HFFc6 (cell line): ENCODE measurements at regions not wholly inside any gene's neighbourhood (a gene's known extent, or its start where the extent isn't known, plus 50 kb on each side); places are given as distances from the start of the nearest gene placed in this dataset.

Experiments used
- DNase-seq: peaks from one replicate; pipeline ENCODE4 v3.0.0-alpha.2; 2018
- H3K27ac Mint-ChIP-seq: 2 replicates; pipeline ENCODE4 v1.8.0; 2020; ENCODE audit warnings: mild to moderate bottlenecking, mixed read lengths
- H3K27me3 Mint-ChIP-seq: 2 replicates; pipeline ENCODE4 v1.8.0; 2021; ENCODE audit warnings: mild to moderate bottlenecking, moderate library complexity, mixed read lengths; ENCODE audit not compliant: insufficient read depth
- H3K36me3 Mint-ChIP-seq: 2 replicates; pipeline ENCODE4 v1.8.0; 2021; ENCODE audit warnings: low read depth, mixed read lengths
- H3K4me1 Mint-ChIP-seq: 2 replicates; pipeline ENCODE4 v1.8.0; 2020; ENCODE audit warnings: low read depth, mixed read lengths
- H3K4me3 Mint-ChIP-seq: 2 replicates; pipeline ENCODE4 v1.8.0; 2020; ENCODE audit warnings: mild to moderate bottlenecking, moderate library complexity, mixed read lengths
- H3K9me3 Mint-ChIP-seq: 2 replicates; pipeline ENCODE4 v1.8.0; 2020; ENCODE audit warnings: mild to moderate bottlenecking, mixed read lengths
- TF ChIP-seq, protein P1 (sequence below): fragments of 200-600 bp; sonication (generic); IDR thresholded peaks from 2 replicates; pipeline ENCODE4 v1.5.0; 2021; ENCODE audit warnings: antibody characterized with exemption, mild to moderate bottlenecking

DNA sequence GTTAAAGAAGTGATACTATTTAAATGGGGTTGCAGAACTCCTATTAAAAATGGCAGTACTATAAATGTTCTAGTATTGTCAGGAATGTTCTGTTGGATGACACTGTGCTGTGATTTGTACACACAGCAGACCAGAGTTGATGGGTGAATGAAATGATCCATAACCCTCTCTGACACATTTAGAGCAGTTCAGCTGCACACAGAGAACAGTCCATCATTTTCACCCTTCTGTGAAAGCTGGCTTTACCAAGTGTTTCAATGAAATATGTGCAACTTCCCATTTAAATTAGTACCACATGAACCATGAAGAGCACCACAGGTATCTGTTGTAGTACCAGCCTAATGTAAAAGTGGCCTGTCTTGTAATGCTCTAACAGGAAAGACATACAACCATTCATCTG lies 981.4 kb downstream of the TMEM182 start:
- DNase-seq = no peak
- Mint-ChIP-seq H3K4me3 (no peak overlapping the region), H3K9me3 (peaks cover 53% of the 10 kb centered on the region), H3K36me3 (no peaks in the 10 kb centered on the region), H3K27me3 (no peaks in the 10 kb centered on the region), H3K4me1 (no peaks in the 10 kb centered on the region), H3K27ac (no peak overlapping the region)
- TF ChIP-seq, protein P1, sequence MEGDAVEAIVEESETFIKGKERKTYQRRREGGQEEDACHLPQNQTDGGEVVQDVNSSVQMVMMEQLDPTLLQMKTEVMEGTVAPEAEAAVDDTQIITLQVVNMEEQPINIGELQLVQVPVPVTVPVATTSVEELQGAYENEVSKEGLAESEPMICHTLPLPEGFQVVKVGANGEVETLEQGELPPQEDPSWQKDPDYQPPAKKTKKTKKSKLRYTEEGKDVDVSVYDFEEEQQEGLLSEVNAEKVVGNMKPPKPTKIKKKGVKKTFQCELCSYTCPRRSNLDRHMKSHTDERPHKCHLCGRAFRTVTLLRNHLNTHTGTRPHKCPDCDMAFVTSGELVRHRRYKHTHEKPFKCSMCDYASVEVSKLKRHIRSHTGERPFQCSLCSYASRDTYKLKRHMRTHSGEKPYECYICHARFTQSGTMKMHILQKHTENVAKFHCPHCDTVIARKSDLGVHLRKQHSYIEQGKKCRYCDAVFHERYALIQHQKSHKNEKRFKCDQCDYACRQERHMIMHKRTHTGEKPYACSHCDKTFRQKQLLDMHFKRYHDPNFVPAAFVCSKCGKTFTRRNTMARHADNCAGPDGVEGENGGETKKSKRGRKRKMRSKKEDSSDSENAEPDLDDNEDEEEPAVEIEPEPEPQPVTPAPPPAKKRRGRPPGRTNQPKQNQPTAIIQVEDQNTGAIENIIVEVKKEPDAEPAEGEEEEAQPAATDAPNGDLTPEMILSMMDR = no peak

DNA sequence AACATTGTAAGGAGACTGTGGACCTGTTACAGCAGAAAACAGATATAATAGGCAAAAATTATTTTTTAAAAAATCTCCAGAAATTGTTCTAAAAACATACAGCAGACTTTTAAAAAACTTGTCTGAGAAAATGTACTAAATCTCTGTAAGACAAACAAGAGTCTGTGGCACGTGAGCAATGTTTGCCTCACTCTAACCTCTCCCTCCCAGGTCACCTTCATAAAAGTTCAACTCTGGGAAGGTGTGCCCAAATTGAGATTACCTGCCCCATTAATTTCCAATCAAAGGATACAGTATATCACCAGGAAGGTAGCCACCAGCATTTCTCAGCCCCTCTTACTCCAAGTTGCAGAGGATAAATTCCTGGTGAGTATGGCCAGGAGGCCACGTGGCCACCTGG lies 992.7 kb downstream of the TMEM182 start:
- Mint-ChIP-seq H3K27me3 (no peaks in the 10 kb centered on the region; the same call in 1 of the 2 replicates), H3K9me3 (peaks cover 28% of the 10 kb centered on the region), H3K4me1 (no peaks in the 10 kb centered on the region), H3K27ac (no peak overlapping the region), H3K36me3 (no peaks in the 10 kb centered on the region), H3K4me3 (no peak overlapping the region)
- TF ChIP-seq, protein P1 = no peak
- no peak for DNase-seq

DNA sequence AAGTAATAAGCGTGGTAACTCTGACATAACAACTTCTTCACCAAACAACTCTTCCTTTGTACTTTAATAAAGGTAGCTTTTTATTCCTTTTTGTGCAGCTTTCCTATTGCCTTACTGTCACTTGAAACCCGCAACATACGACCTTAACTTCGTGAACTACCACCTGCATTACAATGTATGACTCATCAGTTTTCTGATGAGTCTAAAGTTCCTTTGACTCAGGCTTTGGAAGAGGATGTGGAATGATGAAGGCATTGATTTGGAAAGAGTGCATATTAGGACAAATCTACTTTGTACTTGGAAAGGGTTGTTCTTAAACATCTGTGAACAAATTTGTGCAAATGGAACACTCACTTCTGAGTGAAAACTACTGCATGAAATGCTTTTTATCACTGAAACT lies 1012.1 kb downstream of the TMEM182 start:
- no peaks in the 10 kb centered on the region for H3K4me1 Mint-ChIP-seq
- H3K27ac Mint-ChIP-seq = no peak overlapping the region
- no peak for DNase-seq
- no peaks in the 10 kb centered on the region for H3K36me3 Mint-ChIP-seq
- H3K27me3 Mint-ChIP-seq = no peaks in the 10 kb centered on the region
- TF ChIP-seq, protein P1 = no peak
- peaks cover 39% of the 10 kb centered on the region for H3K9me3 Mint-ChIP-seq
- H3K4me3 Mint-ChIP-seq = no peak overlapping the region

DNA sequence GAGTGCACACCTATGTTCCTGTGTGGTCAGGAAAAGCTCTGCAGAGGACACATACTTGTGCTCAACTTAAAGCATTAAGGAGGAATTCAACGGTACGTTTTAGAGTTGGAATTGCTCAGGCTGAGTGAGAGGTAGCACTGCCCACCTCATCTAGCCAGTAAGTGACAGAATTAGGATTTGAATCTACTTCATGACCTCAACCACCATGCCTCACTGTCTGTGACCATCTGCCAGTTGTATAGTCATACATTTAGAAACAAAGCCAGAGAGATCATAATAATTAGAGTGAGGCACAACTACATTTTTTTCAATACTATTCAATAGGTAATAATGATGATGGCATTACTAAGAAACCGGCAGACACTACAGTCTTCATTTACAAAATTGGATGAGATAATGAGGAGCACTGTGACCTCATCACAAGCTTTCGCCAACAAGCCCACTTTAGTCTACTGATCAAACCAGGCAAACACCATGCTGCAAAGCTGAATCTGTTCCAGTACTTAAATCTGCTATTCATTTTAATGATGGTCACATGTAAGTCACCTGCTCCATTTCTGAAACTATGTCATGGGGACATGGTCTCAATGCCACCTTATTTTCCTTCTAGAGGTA lies 1018.4 kb downstream of the TMEM182 start:
- TF ChIP-seq, protein P1 = no peak
- H3K4me3 Mint-ChIP-seq = no peak overlapping the region
- H3K27ac Mint-ChIP-seq = no peak overlapping the region
- no peak for DNase-seq
- H3K4me1 Mint-ChIP-seq = no peaks in the 10 kb centered on the region
- H3K27me3 Mint-ChIP-seq = no peaks in the 10 kb centered on the region
- H3K9me3 Mint-ChIP-seq = peaks cover 27% of the 10 kb centered on the region
- no peaks in the 10 kb centered on the region for H3K36me3 Mint-ChIP-seq

DNA sequence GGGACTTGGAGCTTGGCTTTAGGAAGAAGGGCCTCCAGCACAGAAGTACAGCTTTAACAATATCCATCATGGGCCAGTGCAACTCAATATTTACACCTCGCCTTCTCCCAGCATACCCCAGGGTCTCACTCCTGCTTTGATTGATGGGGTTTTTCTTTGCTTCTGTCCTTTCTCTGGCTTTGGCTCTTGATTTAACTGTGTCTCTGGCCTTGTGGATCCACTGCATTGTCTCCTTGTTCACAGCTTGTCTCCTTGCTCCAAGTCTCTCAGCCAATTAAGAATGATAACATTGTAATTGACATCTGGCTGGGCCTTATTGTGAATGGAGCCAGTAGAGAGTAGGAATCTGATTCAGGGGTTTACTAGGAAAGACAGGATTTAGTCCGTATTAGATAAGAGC lies 1019.5 kb downstream of the TMEM182 start:
- Mint-ChIP-seq H3K36me3 (no peaks in the 10 kb centered on the region), H3K27me3 (no peaks in the 10 kb centered on the region), H3K9me3 (peaks cover 28% of the 10 kb centered on the region), H3K27ac (no peak overlapping the region), H3K4me1 (no peaks in the 10 kb centered on the region), H3K4me3 (no peak overlapping the region)
- no peak for DNase-seq
- TF ChIP-seq, protein P1 = no peak

DNA sequence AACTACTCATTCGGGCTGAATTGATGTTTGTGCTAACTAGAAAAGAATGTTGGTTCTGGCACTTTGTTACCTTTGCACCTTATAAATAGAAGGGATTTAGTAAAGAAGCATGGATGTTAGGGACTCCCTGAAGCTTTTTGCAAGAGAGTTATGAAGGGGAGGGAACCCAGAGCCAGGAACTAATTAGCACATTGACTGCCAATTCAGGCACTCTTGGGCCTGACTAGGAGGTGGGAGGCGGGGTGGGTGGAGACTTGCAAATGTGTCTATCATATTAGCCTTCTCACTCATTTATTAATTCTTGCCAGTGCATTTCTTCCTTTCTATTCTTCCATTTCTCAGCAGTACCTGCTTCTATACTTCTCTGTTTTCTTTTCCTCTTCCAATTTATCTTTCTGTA lies 1022.4 kb downstream of the TMEM182 start:
- DNase-seq = no peak
- H3K9me3 Mint-ChIP-seq = peaks cover 19% of the 10 kb centered on the region
- H3K4me3 Mint-ChIP-seq = no peak overlapping the region
- no peaks in the 10 kb centered on the region for H3K27me3 Mint-ChIP-seq
- no peaks in the 10 kb centered on the region for H3K4me1 Mint-ChIP-seq
- no peaks in the 10 kb centered on the region for H3K36me3 Mint-ChIP-seq
- no peak overlapping the region for H3K27ac Mint-ChIP-seq
- TF ChIP-seq, protein P1 = no peak
